Right lobe of liver (tissue), 6 donors: ENCODE measurements at regions not wholly inside any gene's neighbourhood (a gene's known extent, or its start where the extent isn't known, plus 50 kb on each side); places are given as distances from the start of the nearest gene placed in this dataset.

Source experiments
- ATAC-seq, 4 donors: fragments of 200-7000 bp; cut with Tn5 transposase; one replicate each; pipeline ENCODE4 v1.9.1; 2020; ENCODE audit warnings: mild to moderate bottlenecking in 4 of 4, moderate library complexity in 4 of 4
- DNase-seq, 3 donors: peaks; one replicate each; pipeline ENCODE4 v3.0.0-alpha.2; 2020
- H3K27ac ChIP-seq, 3 donors: fragments of 200-600 bp; one replicate each; pipeline ENCODE4 v1.8.0; 2022
- H3K27me3 ChIP-seq, 2 donors: fragments of 200-600 bp; one replicate each; pipeline ENCODE4 v1.8.0; 2022
- H3K36me3 ChIP-seq, 4 donors: fragments of 200-600 bp; sonication (generic) in 1 of 4; one replicate each; pipeline versions ENCODE4 v1.5.1 to v1.8.0; 2017 to 2022; ENCODE audit warnings: control low read depth in 1 of 4
- H3K4me1 ChIP-seq, 4 donors: fragments of 200-600 bp; sonication (generic) in 1 of 4; one replicate each; pipeline versions ENCODE4 v1.5.1 to v1.8.0; 2017 to 2022; ENCODE audit warnings: control low read depth in 1 of 4
- H3K4me3 ChIP-seq, 3 donors: fragments of 200-600 bp; one replicate each; pipeline ENCODE4 v1.8.0; 2022
- H3K9me3 ChIP-seq, 4 donors: fragments of 200-600 bp; sonication (generic) in 1 of 4; one replicate each; pipeline versions ENCODE4 v1.5.1 to v1.8.0; 2017 to 2022; ENCODE audit warnings: control low read depth in 1 of 4
- POLR2A ChIP-seq: fragments of 450-650 bp; IDR thresholded peaks from one replicate; pipeline ENCODE4 v1.6.1; 2017; ENCODE audit warnings: antibody characterized with exemption, mild to moderate bottlenecking
- WGBS: methylation state at CpG from one replicate; pipeline ENCODE4 v1.1.6; 2018; ENCODE audit warnings: low coverage, low lambda C conversion rate; ENCODE audit not compliant: insufficient coverage; ENCODE audit errors: missing lambda C conversion rate; 5-methylcytosine and 5-hydroxymethylcytosine counted together
- intact Hi-C, 2 donors: fragments of 100-400 bp; cut with DNase I; formaldehyde crosslinking; loops; one replicate each; pipeline versions ENCODE4 v1.11.2 to v1.14.1; 2022
- TF ChIP-seq, protein P1 (sequence below), 4 donors: fragments of 200-600 bp in 3 of 4; fragments of 450-650 bp in 1 of 4; IDR thresholded peaks; one replicate each; pipeline versions ENCODE4 v1.5.1 to v1.8.0; 2016 to 2022; ENCODE audit warnings: antibody characterized with exemption in 4 of 4, mild to moderate bottlenecking in 2 of 4
- donor health status: DM: no; HTN: yes; CAD: no.
- donor health status: DM: no; HTN: no; CAD: no.
- donor health status: DM: no; HTN: no; CAD: no.
- donor health status: DM: no; HTN: yes; CAD: no.
- donor health status: DM: no; HTN: yes; CAD: no.

DNA sequence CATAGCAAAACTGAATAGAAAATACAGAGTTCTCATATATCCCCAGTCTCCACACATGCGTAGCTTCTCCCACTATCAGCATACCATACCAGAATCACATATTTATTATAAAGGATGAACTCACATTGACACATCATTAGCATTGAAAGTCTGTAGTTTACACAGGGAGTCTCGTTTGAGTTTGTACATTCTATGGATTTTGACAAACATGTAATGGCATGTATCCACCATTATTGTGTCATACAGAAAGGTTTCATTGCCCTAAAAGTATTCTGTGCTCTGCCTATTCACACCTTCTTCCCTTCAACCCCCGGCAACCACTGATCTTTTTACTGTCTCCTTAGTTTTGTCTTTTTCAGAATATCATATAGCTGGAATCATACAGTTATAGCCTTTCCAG, 562.4 kb downstream of the KCTD8 start:
- no peak overlapping the region for H3K4me3 ChIP-seq
- TF ChIP-seq, protein P1, sequence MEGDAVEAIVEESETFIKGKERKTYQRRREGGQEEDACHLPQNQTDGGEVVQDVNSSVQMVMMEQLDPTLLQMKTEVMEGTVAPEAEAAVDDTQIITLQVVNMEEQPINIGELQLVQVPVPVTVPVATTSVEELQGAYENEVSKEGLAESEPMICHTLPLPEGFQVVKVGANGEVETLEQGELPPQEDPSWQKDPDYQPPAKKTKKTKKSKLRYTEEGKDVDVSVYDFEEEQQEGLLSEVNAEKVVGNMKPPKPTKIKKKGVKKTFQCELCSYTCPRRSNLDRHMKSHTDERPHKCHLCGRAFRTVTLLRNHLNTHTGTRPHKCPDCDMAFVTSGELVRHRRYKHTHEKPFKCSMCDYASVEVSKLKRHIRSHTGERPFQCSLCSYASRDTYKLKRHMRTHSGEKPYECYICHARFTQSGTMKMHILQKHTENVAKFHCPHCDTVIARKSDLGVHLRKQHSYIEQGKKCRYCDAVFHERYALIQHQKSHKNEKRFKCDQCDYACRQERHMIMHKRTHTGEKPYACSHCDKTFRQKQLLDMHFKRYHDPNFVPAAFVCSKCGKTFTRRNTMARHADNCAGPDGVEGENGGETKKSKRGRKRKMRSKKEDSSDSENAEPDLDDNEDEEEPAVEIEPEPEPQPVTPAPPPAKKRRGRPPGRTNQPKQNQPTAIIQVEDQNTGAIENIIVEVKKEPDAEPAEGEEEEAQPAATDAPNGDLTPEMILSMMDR (IDR thresholded peaks at IDR 0.05): no peak
- TF ChIP-seq POLR2A: no peak
- DNase-seq (no peak), ATAC-seq (no peak)
- H3K36me3 ChIP-seq: no peaks in the 10 kb centered on the region
- intact Hi-C loops: no loop called here
- no peak overlapping the region for H3K27ac ChIP-seq
- H3K27me3 ChIP-seq: no peaks in the 10 kb centered on the region
- H3K9me3 ChIP-seq: no peaks in the 10 kb centered on the region
- 61% methylated on average over 3 of the region's 3 CpGs for WGBS
- no peaks in the 10 kb centered on the region for H3K4me1 ChIP-seq

DNA sequence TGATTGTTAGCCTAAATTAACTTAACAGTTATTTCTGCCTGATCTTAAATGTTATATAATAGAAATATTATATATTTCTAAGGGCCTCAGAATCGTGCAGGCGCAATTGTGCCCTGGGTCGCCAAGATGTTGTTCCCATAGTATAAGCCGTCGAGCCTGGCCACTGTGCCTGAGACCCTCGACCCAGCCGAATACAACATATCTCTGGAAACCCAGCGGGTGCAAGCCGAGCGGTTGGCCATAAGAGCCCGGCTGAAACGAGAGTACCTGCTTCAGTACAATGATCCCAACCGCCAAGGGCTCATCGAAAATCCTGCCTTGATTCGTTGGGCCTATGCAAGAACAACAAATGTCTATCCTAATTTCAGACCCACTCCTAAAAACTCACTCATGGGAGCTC, 549.8 kb downstream of the KCTD8 start:
- H3K4me1 ChIP-seq: no peaks in the 10 kb centered on the region
- TF ChIP-seq, protein P1 (IDR thresholded peaks at IDR 0.05): no peak
- TF ChIP-seq POLR2A: no peak

DNA sequence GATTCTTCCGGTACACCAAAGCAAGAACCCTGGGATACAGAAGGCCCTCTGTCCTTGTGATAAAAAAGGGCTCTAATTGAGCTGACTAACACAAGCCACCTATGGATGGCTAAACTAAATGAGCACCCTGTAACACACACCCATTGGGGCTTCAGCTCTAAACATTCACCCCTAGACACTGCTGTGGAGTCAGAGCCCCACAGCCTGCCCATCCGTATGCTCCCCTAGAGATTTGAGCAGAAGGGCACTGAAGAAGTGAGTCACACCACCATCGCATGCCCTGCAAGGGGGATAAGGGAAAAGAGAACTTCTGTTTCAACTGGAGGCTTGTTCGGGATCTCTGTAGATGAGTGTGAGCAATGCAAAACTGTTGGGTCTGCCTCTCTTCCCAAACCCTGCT, 545.2 kb downstream of the KCTD8 start:
- no peaks in the 10 kb centered on the region for H3K36me3 ChIP-seq
- DNase-seq (no peak), ATAC-seq (no peak)
- no peaks in the 10 kb centered on the region for H3K27me3 ChIP-seq
- no peak overlapping the region for H3K27ac ChIP-seq
- TF ChIP-seq POLR2A: no peak
- TF ChIP-seq, protein P1 (IDR thresholded peaks at IDR 0.05): no peak
- 20% methylated on average over 1 of the region's 4 CpGs for WGBS
- H3K4me1 ChIP-seq: no peaks in the 10 kb centered on the region
- no peak overlapping the region for H3K4me3 ChIP-seq
- intact Hi-C loops: no loop called here
- H3K9me3 ChIP-seq: no peaks in the 10 kb centered on the region

More for the DNA sequence above, 549.8 kb downstream of the KCTD8 start:
- Histone ChIP-seq H3K27ac (no peak overlapping the region), H3K4me3 (no peak overlapping the region), H3K9me3 (no peaks in the 10 kb centered on the region), H3K36me3 (no peaks in the 10 kb centered on the region), H3K27me3 (no peaks in the 10 kb centered on the region)
- no peak for ATAC-seq
- 75% methylated on average over 10 of the region's 15 CpGs for WGBS
- no peak for DNase-seq
- intact Hi-C loops: no loop called here

DNA sequence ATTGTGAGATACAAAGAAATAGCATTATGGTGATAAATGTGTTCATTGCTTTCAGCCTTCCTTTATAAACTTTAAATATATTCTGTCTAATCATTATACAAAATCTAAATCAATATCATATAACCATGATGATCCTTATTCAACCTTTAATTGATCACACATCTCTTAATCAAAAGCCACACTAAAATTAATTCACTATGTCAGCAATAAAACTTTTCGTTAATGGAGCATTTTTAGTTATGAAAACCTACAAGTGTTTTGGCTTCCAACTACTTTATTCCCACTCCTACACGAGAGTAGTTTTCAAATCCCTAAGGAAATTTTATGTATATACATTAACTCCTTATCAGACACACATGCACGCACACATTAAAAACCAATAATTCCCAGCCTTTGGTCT, 530.2 kb downstream of the KCTD8 start:
- no peaks in the 10 kb centered on the region for H3K4me1 ChIP-seq
- no peak for DNase-seq
- no peak overlapping the region for H3K4me3 ChIP-seq
- ATAC-seq: no peak
- no peak overlapping the region for H3K27ac ChIP-seq
- TF ChIP-seq, protein P1 (IDR thresholded peaks at IDR 0.05): no peak
- TF ChIP-seq POLR2A: no peak
- intact Hi-C loops: no loop called here
- no peaks in the 10 kb centered on the region for H3K27me3 ChIP-seq
- H3K36me3 ChIP-seq: no peaks in the 10 kb centered on the region
- 63% methylated on average over 3 of the region's 3 CpGs for WGBS
- H3K9me3 ChIP-seq: no peaks in the 10 kb centered on the region

DNA sequence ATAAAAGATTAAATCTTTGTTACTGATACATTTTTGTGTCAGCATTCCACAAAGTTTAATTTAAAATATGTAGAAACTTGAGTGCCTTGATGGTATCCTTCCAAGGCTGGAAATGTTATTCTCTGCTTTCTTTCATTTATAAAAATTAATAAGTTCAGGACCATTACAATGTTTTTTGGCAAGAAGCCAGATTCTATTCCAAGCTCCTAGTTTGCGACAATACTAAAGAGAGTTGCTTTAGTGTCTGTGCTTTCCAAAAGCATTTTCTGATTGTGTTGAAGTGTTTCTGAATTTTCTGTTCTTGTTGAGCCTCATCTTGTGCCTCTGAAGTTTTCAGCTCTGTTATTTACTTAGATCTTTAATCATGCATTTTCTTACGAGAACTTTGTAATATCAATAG, 516.2 kb downstream of the KCTD8 start:
- Histone ChIP-seq H3K9me3 (no peaks in the 10 kb centered on the region), H3K27me3 (no peaks in the 10 kb centered on the region), H3K36me3 (no peaks in the 10 kb centered on the region), H3K27ac (no peak overlapping the region), H3K4me3 (no peak overlapping the region), H3K4me1 (no peaks in the 10 kb centered on the region)
- intact Hi-C loops: no loop called here
- no peak for TF ChIP-seq POLR2A
- ATAC-seq (no peak), DNase-seq (no peak)
- WGBS: 87% methylated on average over 2 of the region's 2 CpGs
